OCI-LY1 (cell line): ENCODE measurements at regions not wholly inside any gene's neighbourhood (a gene's known extent, or its start where the extent isn't known, plus 50 kb on each side); places are given as distances from the start of the nearest gene placed in this dataset.

Source experiments
- H2AFZ ChIP-seq: fragments of 200-600 bp; sonication (generic), shearing (Covaris generic); 2 replicates; pipeline ENCODE4 v1.6.0; 2014; ENCODE audit warnings: antibody characterized with exemption, mild to moderate bottlenecking, low read length
- H3F3A ChIP-seq: fragments of 200-600 bp; sonication (generic), shearing (Covaris generic); 2 replicates; pipeline ENCODE4 v1.6.0; 2014; ENCODE audit warnings: mild to moderate bottlenecking, antibody characterized with exemption, low read length, moderate library complexity; ENCODE audit not compliant: insufficient read depth
- H3K27ac ChIP-seq: fragments of 200-600 bp; sonication (generic); 2 replicates; pipeline ENCODE4 v1.5.1; 2014; ENCODE audit warnings: low read length, mixed run types, mild to moderate bottlenecking, low read depth; ENCODE audit not compliant: poor library complexity, severe bottlenecking
- H3K27me3 ChIP-seq: fragments of 200-600 bp; sonication (generic); 2 replicates; pipeline ENCODE4 v1.6.0; 2014; ENCODE audit warnings: antibody characterized with exemption, mild to moderate bottlenecking, low read length, moderate library complexity; ENCODE audit not compliant: insufficient read depth
- H3K36me3 ChIP-seq: fragments of 200-600 bp; sonication (generic); 2 replicates; pipeline ENCODE4 v1.6.1; 2014; ENCODE audit warnings: mild to moderate bottlenecking, antibody characterized with exemption, low read length, moderate library complexity, mixed read lengths; ENCODE audit not compliant: insufficient read depth
- H3K4me1 ChIP-seq: fragments of 200-600 bp; sonication (generic); 2 replicates; pipeline ENCODE4 v1.5.1; 2014; ENCODE audit warnings: mild to moderate bottlenecking, low read length, moderate library complexity; ENCODE audit not compliant: insufficient read depth, severe bottlenecking
- H3K4me2 ChIP-seq: fragments of 200-600 bp; sonication (generic), shearing (Covaris generic); 2 replicates; pipeline ENCODE4 v1.6.1; 2014; ENCODE audit warnings: low read length
- H3K4me3 ChIP-seq: fragments of 200-600 bp; sonication (generic); 2 replicates; pipeline ENCODE4 v1.5.1; 2014; ENCODE audit warnings: low read length, low read depth, mild to moderate bottlenecking, mixed read lengths; ENCODE audit not compliant: poor library complexity, severe bottlenecking
- H3K79me2 ChIP-seq: fragments of 200-600 bp; shearing (Covaris generic); 2 replicates; pipeline ENCODE4 v1.6.1; 2016; ENCODE audit warnings: mixed run types, low read length, mixed read lengths; ENCODE audit not compliant: insufficient read depth
- H3K9ac ChIP-seq: fragments of 200-600 bp; sonication (generic), shearing (Covaris generic); 2 replicates; pipeline ENCODE4 v1.6.1; 2014; ENCODE audit warnings: mild to moderate bottlenecking, low read length, mixed read lengths
- H3K9me2 ChIP-seq: fragments of 200-600 bp; sonication (generic), shearing (Covaris generic); 2 replicates; pipeline ENCODE4 v1.6.1; 2014; ENCODE audit warnings: low read depth, mild to moderate bottlenecking, low read length, mixed read lengths
- H3K9me3 ChIP-seq: fragments of 200-600 bp; shearing (Covaris generic); 2 replicates; pipeline ENCODE4 v1.6.1; 2014; ENCODE audit warnings: low read length, mixed read lengths
- H4K20me1 ChIP-seq: fragments of 200-600 bp; sonication (generic), shearing (Covaris generic); 2 replicates; pipeline ENCODE4 v1.6.0; 2016; ENCODE audit warnings: mild to moderate bottlenecking, low read length; ENCODE audit not compliant: insufficient read depth
- CTCF ChIP-seq: fragments of 200-600 bp; sonication (generic), shearing (Covaris generic); IDR thresholded peaks from 2 replicates; pipeline ENCODE4 v1.5.1; 2017; ENCODE audit warnings: mild to moderate bottlenecking, antibody characterized with exemption, low read length, moderate library complexity, mixed read lengths
- EZH2 ChIP-seq: fragments of 200-600 bp; sonication (generic), shearing (Covaris generic); IDR thresholded peaks from 2 replicates; pipeline ENCODE4 v1.8.0; 2017; ENCODE audit warnings: borderline replicate concordance, mixed run types, mild to moderate bottlenecking, antibody characterized with exemption, low read length, moderate library complexity, mixed read lengths

GRCh38 chr12:32032205-32032810 is 73.1 kb downstream of the RESF1 start:
- Histone ChIP-seq H3F3A (no peaks in the 10 kb centered on the region), H3K36me3 (no peaks in the 10 kb centered on the region), H3K27ac (no peak overlapping the region), H4K20me1 (no peaks in the 10 kb centered on the region), H3K9me2 (no peaks in the 10 kb centered on the region), H3K79me2 (no peaks in the 10 kb centered on the region), H2AFZ (no peak overlapping the region), H3K27me3 (no peaks in the 10 kb centered on the region), H3K9me3 (no peaks in the 10 kb centered on the region), H3K9ac (no peak overlapping the region), H3K4me1 (peaks cover 8% of the 10 kb centered on the region), H3K4me2 (no peak overlapping the region), H3K4me3 (no peak overlapping the region)
- no peak for TF ChIP-seq CTCF
- TF ChIP-seq EZH2: no peak

DNA sequence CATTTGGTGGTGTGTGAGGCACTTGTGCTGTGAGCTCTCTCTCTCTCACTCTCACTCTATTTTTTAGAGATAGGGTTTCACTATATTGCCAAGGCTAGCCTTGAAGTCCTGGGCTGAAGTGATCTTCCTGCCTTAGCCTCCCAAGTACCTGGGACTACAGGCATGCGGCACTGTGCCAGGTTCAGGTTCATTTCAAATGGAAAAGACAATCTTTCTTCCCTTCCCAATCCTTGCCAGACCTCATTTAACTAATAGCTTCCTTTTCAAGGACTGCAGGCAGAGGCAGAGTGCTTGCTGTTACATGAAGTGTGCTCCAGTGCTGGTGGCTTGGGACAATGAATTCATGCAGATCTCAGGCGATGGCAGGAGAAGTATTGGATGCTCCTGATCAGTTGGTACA is 73.2 kb upstream of the BICD1 start:
- TF ChIP-seq CTCF: no peak
- no peak for TF ChIP-seq EZH2
- Histone ChIP-seq H3K4me1 (no peaks in the 10 kb centered on the region), H3K79me2 (no peaks in the 10 kb centered on the region), H4K20me1 (no peaks in the 10 kb centered on the region), H2AFZ (no peak overlapping the region), H3K36me3 (no peaks in the 10 kb centered on the region), H3K4me2 (no peak overlapping the region), H3K27me3 (no peaks in the 10 kb centered on the region), H3K9me3 (no peaks in the 10 kb centered on the region), H3K9me2 (no peaks in the 10 kb centered on the region), H3F3A (no peaks in the 10 kb centered on the region), H3K9ac (no peak overlapping the region), H3K27ac (no peak overlapping the region), H3K4me3 (no peak overlapping the region)

- H3K9ac ChIP-seq: no peak overlapping the region
- H3K9me2 ChIP-seq: no peaks in the 10 kb centered on the region
- no peaks in the 10 kb centered on the region for H4K20me1 ChIP-seq
- H2AFZ ChIP-seq: no peak overlapping the region
- no peaks in the 10 kb centered on the region for H3F3A ChIP-seq
- no peak overlapping the region for H3K27ac ChIP-seq
- H3K4me3 ChIP-seq: no peak overlapping the region
- no peaks in the 10 kb centered on the region for H3K27me3 ChIP-seq
- H3K36me3 ChIP-seq: no peaks in the 10 kb centered on the region
- no peaks in the 10 kb centered on the region for H3K4me1 ChIP-seq
- no peak overlapping the region for H3K4me2 ChIP-seq
- no peaks in the 10 kb centered on the region for H3K79me2 ChIP-seq
- TF ChIP-seq CTCF (no peak), EZH2 (no peak)
- no peaks in the 10 kb centered on the region for H3K9me3 ChIP-seq
Measured at GRCh38 chr12:32034045-32034444, 72.6 kb upstream of the BICD1 start.
